MM.1S (cell line): ENCODE measurements at regions not wholly inside any gene's neighbourhood (a gene's known extent, or its start where the extent isn't known, plus 50 kb on each side); places are given as distances from the start of the nearest gene placed in this dataset.

ENCODE experiments used
- DNase-seq: peaks from one replicate; pipeline ENCODE4 v3.0.0-alpha.2; 2015
- H2AFZ ChIP-seq: fragments of 300-600 bp; sonication (generic); 2 replicates; pipeline ENCODE4 v1.6.0; 2016; ENCODE audit warnings: antibody characterized with exemption, low read length
- H3F3A ChIP-seq: fragments of 300-600 bp; sonication (generic); 2 replicates; pipeline ENCODE4 v1.6.1; 2016; ENCODE audit warnings: mild to moderate bottlenecking, antibody characterized with exemption, low read length, moderate library complexity, mixed read lengths; ENCODE audit not compliant: insufficient read depth
- H3K27ac ChIP-seq: fragments of 300-600 bp; sonication (generic); 2 replicates; pipeline ENCODE4 v1.5.1; 2016; ENCODE audit warnings: mild to moderate bottlenecking, low read length
- H3K27me3 ChIP-seq: fragments of 300-600 bp; sonication (generic); replicated peaks from 2 replicates; pipeline ENCODE4 v1.6.0; 2016; ENCODE audit warnings: low read length; ENCODE audit not compliant: insufficient read depth
- H3K36me3 ChIP-seq: fragments of 300-600 bp; sonication (generic); replicated peaks from 2 replicates; pipeline ENCODE4 v1.6.1; 2016; ENCODE audit warnings: mild to moderate bottlenecking, low read length, mixed read lengths; ENCODE audit not compliant: insufficient read depth
- H3K4me1 ChIP-seq: fragments of 300-600 bp; sonication (generic); 2 replicates; pipeline ENCODE4 v1.6.1; 2016; ENCODE audit warnings: low read length, mixed read lengths
- H3K4me2 ChIP-seq: fragments of 300-600 bp; sonication (generic); 2 replicates; pipeline ENCODE4 v1.6.0; 2016; ENCODE audit warnings: low read depth, low read length
- H3K4me3 ChIP-seq: fragments of 300-600 bp; sonication (generic); 2 replicates; pipeline ENCODE4 v1.5.1; 2016; ENCODE audit warnings: low read length, mixed read lengths
- H3K79me2 ChIP-seq: fragments of 300-600 bp; sonication (generic); 2 replicates; pipeline ENCODE4 v1.6.1; 2016; ENCODE audit warnings: mixed run types, low read length, mixed read lengths
- H3K9ac ChIP-seq: fragments of 300-600 bp; sonication (generic); 2 replicates; pipeline ENCODE4 v1.6.1; 2016; ENCODE audit warnings: low read length, mixed read lengths
- H3K9me2 ChIP-seq: fragments of 300-600 bp; sonication (generic); replicated peaks from 2 replicates; pipeline ENCODE4 v1.6.1; 2016; ENCODE audit warnings: mild to moderate bottlenecking, low read length, mixed read lengths; ENCODE audit not compliant: insufficient read depth
- H3K9me3 ChIP-seq: fragments of 300-600 bp; sonication (generic); replicated peaks from 2 replicates; pipeline ENCODE4 v1.6.1; 2016; ENCODE audit warnings: mild to moderate bottlenecking, low read length, mixed read lengths; ENCODE audit not compliant: insufficient read depth
- H4K20me1 ChIP-seq: fragments of 300-600 bp; sonication (generic); 2 replicates; pipeline ENCODE4 v1.6.1; 2016; ENCODE audit warnings: mild to moderate bottlenecking, low read length, moderate library complexity, mixed read lengths; ENCODE audit not compliant: insufficient read depth
- EZH2 ChIP-seq: fragments of 300-600 bp; sonication (generic); optimal IDR thresholded peaks from 2 replicates; pipeline ENCODE3; 2017; ENCODE audit warnings: low read depth, mild to moderate bottlenecking, antibody characterized with exemption, low read length, mixed read lengths
- EZH2phosphoT487 ChIP-seq: fragments of 300-600 bp; sonication (generic); IDR thresholded peaks from 2 replicates; pipeline ENCODE4 v1.6.1; 2018; ENCODE audit warnings: antibody characterized with exemption, low read length
- TF ChIP-seq, protein P1 (sequence below): fragments of 300-600 bp; sonication (generic); IDR thresholded peaks from 2 replicates; pipeline ENCODE4 v1.5.1; 2016; ENCODE audit warnings: antibody characterized with exemption, low read length, mixed read lengths

- Histone ChIP-seq H3K9me2 (no peaks in the 10 kb centered on the region), H4K20me1 (no peaks in the 10 kb centered on the region), H3K9me3 (no peaks in the 10 kb centered on the region), H3K36me3 (no peaks in the 10 kb centered on the region), H3K4me1 (no peaks in the 10 kb centered on the region), H3K27me3 (no peaks in the 10 kb centered on the region), H3K79me2 (no peaks in the 10 kb centered on the region), H3K4me2 (no peak overlapping the region), H3F3A (no peaks in the 10 kb centered on the region), H3K4me3 (no peak overlapping the region), H3K9ac (no peak overlapping the region), H3K27ac (no peak overlapping the region), H2AFZ (no peak overlapping the region)
- DNase-seq = no peak
- TF ChIP-seq EZH2phosphoT487 = no peak
- TF ChIP-seq, protein P1, sequence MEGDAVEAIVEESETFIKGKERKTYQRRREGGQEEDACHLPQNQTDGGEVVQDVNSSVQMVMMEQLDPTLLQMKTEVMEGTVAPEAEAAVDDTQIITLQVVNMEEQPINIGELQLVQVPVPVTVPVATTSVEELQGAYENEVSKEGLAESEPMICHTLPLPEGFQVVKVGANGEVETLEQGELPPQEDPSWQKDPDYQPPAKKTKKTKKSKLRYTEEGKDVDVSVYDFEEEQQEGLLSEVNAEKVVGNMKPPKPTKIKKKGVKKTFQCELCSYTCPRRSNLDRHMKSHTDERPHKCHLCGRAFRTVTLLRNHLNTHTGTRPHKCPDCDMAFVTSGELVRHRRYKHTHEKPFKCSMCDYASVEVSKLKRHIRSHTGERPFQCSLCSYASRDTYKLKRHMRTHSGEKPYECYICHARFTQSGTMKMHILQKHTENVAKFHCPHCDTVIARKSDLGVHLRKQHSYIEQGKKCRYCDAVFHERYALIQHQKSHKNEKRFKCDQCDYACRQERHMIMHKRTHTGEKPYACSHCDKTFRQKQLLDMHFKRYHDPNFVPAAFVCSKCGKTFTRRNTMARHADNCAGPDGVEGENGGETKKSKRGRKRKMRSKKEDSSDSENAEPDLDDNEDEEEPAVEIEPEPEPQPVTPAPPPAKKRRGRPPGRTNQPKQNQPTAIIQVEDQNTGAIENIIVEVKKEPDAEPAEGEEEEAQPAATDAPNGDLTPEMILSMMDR = no peak
- TF ChIP-seq EZH2 = no peak
Measured at GRCh38 chr20:48226642-48227041, 441.4 kb upstream of the SULF2 start.

GRCh38 chr20:48224533-48225050, 439.3 kb upstream of the SULF2 start:
- Histone ChIP-seq H3K9ac (no peak overlapping the region), H3K4me3 (no peak overlapping the region), H3K4me1 (no peaks in the 10 kb centered on the region), H3K27ac (no peak overlapping the region), H3F3A (no peaks in the 10 kb centered on the region), H3K36me3 (no peaks in the 10 kb centered on the region), H4K20me1 (no peaks in the 10 kb centered on the region), H2AFZ (no peak overlapping the region), H3K9me3 (no peaks in the 10 kb centered on the region), H3K9me2 (no peaks in the 10 kb centered on the region), H3K79me2 (no peaks in the 10 kb centered on the region), H3K27me3 (no peaks in the 10 kb centered on the region), H3K4me2 (no peak overlapping the region)
- no peak for TF ChIP-seq EZH2phosphoT487
- TF ChIP-seq, protein P1 = no peak
- TF ChIP-seq EZH2 = no peak
- DNase-seq = no peak

- no peak for DNase-seq
- H3K4me1 ChIP-seq = no peaks in the 10 kb centered on the region
Measured at GRCh38 chr20:48223715-48224114, 438.4 kb upstream of the SULF2 start.

More at GRCh38 chr20:48223715-48224114, 438.4 kb upstream of the SULF2 start:
- Histone ChIP-seq H4K20me1 (no peaks in the 10 kb centered on the region), H3K9me2 (no peaks in the 10 kb centered on the region), H3K27me3 (no peaks in the 10 kb centered on the region), H3K27ac (no peak overlapping the region), H3K79me2 (no peaks in the 10 kb centered on the region), H2AFZ (no peak overlapping the region), H3K4me2 (no peak overlapping the region), H3K9ac (no peak overlapping the region), H3K36me3 (no peaks in the 10 kb centered on the region), H3K4me3 (no peak overlapping the region), H3F3A (no peaks in the 10 kb centered on the region), H3K9me3 (no peaks in the 10 kb centered on the region)
- TF ChIP-seq EZH2 (no peak), EZH2phosphoT487 (no peak)
- TF ChIP-seq, protein P1 = no peak
